GM21447 (cell line): ENCODE measurements at regions not wholly inside any gene's neighbourhood (a gene's known extent, or its start where the extent isn't known, plus 50 kb on each side); places are given as distances from the start of the nearest gene placed in this dataset.
"Not testable (repeated sequence)": the region's sequence is repeated elsewhere in the genome, so short reads cannot be mapped to it uniquely, and the experiment has no call there.

Experiments used
- ATAC-seq: cut with Tn5 transposase; IDR thresholded peaks from one replicate; pipeline ENCODE4 v1.9.1; 2021; ENCODE audit not compliant: unreplicated experiment

DNA sequence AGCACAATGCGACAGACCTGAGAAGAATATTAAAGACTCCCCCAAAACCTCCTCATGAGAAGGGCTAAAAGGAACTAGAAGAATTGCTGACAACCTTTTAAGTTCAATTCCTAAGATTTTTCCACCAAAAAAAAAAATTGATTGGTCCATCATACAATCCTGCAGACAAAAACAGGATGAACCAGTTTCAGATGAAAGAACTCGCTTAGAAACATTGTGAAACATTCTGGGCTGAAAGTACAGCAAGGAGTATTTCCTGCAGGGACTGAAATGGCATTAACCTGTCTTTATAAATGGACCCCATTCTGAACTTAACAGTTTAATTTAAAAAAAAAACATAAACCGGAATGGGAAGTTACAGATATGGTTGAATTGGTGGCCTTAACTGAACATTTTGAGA is 96.0 kb upstream of the FAM174B start:
- no peak for ATAC-seq

DNA sequence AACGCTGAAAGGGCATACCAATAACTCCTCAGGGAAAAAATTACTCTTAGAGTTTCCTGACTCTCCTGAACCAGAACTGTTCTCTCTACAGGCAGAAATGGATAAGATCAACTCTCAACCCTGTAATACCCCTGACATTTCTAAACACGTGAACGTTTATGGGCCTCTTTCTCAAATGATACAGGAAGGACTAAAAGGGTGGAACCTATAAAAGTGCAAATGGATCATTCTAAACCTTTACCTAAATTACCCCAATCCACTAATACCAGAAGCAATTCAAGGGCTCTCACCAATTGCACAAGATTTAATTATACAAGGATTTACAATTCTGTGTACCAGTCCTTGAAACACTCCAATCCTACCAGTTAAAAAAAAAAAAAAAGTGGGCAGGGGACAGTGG is 98.0 kb upstream of the FAM174B start:
- ATAC-seq: no peak

DNA sequence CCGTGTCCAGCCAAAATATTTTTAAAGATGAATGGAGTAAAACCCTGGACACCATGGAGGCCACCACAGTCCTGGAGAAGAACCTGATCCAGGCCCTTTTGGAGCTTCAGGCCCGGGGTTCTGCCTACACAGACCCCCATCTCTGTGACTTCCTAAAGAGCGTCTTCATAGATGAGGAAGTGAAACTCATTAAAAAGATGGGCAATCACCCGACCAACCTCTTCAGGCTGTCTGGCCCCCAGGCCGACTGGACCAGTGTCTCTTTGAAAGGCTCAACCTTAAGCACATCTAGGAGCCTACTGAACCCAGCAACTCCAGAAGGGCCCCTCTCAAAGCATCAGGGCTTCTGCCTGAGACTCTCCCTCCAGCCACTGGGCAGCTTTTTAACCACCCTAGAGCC is 107.9 kb upstream of the FAM174B start:
- ATAC-seq: no peak

DNA sequence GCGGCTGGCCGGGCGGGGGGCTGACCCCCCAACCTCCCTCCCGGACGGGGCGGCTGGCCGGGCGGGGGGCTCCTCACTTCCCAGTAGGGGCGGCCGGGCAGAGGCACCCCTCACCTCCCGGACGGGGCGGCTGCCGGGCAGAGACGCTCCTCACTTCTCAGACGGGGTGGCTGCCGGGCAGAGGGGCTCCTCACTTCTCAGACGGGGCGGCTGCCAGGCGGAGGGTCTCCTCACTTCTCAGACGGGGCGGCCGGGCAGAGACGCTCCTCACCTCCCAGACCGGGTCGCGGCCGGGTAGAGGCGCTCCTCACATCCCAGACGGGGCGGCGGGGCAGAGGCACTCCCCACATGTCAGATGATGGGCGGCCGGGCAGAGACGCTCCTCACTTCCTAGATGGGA is 112.6 kb upstream of the FAM174B start:
- not testable (repeated sequence) for ATAC-seq

DNA sequence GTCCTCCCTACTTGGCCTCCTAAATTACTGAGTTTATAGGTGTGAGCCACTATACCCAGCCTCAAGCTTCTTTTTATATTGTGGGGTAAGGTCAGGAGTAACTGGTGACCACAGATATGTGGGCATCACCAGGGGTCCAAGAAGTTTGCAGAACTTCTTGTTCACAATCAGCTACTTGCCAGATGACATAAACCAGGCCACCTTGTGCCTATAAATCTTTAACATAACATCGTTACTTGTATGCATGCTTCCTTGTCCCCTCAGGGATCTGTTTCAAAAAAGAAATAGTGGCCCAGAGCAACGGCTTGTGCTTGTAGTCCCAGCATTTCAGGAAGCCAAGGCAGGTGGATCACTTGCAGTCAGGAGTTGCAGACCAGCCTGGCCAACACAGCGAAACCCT is 115.1 kb upstream of the FAM174B start:
- no peak for ATAC-seq

DNA sequence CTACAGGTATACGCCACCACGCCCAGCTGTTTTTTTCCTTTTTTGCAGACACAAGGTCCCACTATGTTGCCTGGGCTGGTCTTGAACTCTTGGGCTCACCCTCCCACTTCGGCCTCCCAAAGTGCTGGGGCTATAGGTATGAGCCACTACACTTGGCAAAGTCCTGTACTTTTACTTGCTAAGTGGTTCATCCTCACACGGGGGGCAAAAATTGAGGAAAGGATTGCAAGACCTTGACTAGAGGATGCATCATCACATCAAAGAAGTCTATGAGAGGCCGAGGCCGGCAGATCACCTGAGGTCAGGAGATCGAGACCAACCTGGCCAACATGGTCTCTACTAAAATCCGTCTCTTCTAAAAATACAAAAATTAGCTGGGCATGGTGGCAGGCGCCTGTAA is 116.5 kb upstream of the FAM174B start:
- no peak for ATAC-seq

DNA sequence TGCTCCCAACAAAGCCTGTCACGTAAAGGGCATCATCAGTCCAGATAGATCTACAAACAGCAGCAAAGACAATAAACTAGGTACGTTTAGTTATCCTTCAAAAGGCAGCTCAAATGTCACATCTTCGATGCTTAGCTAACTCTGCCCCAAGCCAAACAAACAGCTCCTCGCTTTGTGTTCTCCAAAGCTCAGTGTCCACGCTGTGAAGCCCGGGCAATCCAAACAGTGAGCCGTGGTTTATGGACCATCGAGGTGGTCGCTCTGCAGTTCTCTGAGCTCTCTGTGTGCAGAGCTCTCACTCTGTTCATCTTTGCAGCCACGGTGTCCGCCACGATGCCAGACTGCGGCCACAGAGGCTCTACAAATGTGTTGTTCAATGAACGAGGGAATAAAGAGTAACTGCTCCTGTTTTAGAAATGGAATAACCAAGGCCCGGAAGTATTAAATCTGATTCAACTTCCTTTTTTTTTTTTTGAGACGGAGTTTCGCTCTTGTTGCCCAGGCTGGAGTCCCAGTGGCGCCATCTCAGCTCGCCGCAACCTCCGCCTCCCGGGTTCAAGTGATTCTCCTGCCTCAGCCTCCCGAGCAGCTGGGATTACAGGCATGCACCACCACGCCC is 117.2 kb upstream of the FAM174B start:
- no peak for ATAC-seq

DNA sequence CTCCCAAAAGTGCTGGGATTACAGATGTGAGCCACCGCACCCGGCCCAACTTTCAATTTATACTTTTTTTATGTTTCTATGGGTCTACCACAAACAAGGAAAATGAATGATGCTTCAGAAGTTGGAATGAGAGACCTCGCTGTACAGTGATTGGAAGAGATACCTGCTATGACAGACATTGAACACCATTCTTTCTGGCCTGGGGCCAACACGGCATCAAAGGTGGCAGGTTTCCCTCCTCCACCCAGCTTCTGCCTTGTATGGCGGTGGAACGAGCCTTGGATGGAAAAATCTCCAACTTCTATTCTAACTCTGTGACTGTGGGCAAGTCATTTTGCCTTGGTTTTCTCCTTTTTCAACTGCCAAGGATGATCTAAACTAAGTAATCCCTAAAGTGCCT is 117.8 kb upstream of the FAM174B start:
- no peak for ATAC-seq

DNA sequence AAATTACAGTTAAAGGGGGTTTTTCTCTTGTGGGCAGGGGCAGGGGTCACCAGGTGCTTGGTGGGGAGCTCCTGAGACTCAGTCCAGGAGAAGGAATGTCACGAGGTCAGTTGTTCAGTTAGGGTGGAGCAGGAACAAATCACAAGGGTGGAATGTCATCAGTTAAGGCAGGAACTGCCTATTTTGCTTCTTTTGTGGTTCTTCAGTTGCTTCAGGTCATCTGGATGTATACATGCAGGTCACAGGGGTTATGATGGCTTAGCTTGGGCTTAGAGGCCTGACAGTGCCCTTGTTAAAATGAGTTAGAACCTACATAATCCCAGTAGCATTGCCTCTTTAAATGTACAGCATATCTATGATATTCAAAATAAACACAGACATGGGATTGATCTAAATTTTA is 120.2 kb upstream of the CHD2 start:
- no peak for ATAC-seq

DNA sequence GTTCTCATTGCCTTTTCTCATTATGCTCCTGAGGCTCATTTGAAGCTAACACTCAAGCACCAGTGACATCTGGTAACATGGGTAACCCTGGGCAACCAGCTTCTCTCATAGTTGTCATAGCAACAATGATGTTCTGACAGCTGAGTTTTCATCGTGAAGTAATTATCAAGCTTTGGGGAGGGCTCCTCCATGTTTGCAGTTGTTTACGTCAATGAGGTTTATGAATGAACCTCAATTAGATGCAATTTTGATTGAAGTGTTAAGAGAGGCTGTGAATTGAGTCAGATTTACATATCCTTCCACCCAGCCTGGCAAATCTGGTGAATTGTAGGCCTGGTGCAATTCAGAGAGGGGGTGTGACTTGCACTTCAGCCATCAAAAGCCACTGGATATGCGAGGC is 119.3 kb upstream of the CHD2 start:
- ATAC-seq: no peak

DNA sequence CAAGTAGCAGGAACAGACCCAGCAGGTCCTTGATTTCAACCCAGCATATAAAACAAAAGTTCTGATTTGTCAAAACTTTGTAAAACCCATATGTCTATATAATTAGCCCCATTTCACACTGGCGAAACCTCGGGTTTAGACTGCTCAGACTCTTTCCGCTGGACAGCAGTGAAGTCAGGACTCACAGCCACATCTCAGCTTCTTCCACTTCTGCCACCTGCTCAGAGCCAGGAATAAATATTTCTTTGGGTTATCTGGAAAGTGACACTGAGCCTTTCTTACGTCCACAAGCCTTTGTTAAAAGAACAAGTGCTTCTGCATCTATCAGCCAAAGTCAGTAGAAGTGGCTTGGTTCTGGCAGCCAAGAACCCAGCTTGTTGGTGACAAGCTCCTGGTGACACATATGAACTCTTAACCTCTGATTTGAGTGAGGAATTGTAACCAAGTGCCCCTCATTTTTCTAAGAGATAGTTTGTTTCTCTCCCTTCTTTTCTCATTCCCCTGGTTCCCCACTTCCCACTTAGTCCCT is 118.1 kb upstream of the CHD2 start:
- ATAC-seq: no peak

DNA sequence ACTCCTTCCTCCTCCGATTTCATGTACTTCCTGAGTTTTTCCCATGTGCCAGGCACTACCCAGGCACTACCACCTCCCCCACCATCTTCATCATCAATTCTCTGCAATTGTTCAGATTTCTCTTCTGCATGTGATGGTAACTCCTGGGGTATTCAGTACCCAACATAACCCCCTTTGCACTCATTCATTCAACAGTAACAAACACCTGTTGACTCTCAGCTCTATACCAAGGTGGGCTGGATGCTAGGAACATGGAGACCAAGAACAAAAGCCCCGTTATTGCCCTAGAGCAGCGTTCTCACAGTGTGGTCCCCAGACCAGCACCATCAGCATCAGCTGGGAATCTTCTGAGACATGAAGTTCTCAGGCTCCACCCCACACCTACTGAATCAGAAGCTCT is 113.0 kb upstream of the CHD2 start:
- no peak for ATAC-seq

DNA sequence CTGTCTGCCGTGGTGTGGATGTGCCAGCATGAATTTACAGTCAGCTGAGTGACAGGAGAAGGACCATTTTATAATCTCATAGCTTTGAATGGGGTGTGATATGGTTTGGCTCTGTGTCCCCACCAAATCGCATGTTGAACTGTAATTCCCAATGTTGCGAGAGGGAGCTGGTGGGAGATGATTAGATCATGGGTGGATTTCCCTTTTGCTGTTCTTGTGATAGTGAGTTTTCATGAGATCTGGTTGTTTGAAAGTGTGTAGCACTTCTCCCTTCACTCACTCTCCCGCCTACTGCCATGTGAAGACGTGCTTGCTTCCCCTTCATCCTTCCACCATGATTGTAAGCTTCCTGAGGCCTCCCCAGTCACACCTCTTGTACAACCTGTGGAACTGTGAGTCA is 111.9 kb upstream of the CHD2 start:
- ATAC-seq: no peak

DNA sequence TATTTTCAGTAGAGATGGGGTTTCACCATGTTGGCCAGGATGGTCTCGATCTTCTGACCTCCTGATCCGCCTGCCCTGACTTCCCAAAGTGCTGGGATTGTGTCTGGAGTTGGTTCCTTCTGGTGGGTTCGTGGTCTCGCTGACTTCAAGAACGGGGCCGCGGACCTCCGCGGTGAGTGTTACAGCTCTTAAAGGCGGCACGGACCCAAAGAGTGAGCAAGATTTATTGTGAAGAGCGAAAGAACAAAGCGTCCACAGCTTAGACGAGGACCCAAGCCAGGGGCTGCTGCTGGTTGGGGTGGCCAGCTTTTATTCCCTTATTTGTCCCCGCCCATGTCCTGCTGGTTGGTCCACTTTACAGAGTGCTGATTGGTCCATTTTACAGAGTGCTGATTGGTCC is 111.3 kb upstream of the CHD2 start:
- not testable (repeated sequence) for ATAC-seq

DNA sequence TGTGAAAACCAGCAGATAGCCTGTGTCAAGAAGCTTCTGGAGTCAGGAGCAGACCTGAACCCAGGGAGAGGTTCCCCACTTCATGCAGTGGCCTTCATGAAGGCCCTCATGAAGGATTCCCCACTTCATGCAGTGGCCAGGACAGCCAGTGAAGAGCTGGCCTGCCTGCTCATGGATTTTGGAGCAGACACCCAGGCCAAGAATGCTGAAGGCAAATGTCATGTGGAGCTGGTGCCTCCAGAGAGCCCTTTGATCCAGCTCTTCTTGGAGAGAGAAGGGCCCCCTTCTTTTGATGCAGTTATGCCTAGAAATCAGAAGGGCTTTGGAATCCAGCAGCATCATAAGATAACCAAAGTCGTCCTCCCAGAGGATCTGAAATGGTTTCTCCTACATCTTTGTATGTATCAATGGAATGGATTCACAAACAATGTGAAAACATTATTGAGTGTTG is 103.9 kb upstream of the CHD2 start:
- no peak for ATAC-seq

DNA sequence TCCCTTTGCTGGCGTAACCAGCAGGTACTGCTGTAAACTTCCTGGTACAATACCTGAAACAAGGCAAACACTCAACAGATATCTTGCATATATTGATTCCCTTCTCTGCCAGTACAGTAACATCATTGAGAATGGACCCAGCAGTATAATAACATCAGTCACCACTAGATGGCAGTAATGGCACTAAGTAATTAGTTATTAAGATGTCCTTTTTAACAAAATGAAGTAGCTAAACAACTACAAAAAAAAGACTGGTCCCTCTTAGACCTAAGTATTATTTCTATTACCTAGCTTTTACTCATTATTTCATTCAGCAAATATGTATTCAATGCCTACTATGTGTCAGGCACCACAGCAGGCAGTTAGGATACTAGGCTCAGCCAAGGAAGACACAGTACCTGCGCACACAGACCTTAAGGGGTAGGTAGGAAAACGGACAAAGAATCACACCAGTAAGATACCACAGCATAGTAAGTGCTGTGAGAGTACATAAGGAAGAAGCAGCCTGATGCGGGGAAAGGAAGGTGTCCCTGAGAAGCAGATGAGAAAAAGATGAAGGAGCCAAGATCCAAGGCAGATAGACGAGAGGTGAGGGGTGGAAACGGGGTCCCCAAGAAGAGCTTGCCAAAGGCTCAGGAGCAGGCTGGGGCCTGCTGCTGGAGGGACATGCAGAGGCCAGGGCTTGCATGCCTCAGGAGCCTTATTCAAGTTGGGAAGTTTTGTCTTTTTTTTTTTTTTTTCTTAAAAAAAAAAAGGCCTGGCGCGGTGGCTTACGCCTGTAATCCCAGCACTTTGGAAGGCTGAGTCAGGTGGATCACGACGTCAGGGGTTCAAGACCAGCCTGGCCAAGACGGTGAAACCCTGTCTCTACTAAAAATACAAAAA is 102.7 kb upstream of the CHD2 start:
- ATAC-seq: peak; percentile 79

DNA sequence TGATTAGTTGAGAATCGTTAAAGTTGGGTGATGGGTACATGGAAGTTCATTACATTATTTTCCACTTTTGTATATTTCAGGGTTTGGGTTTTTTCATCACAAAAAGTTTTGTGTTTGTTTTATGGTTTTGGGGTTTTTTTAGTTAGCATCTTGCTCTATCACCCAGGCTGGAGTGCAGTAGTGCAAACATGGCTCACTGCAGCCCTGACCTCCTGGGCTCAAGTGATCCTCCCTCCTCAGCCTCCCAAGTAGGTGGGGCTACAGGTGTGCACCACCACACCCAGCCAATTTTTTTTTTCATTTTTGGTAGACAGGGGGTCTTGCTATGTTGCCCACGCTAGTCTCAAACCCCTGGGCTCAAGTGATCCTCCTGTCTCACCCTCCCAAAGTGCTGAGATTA is 100.1 kb upstream of the CHD2 start:
- no peak for ATAC-seq

DNA sequence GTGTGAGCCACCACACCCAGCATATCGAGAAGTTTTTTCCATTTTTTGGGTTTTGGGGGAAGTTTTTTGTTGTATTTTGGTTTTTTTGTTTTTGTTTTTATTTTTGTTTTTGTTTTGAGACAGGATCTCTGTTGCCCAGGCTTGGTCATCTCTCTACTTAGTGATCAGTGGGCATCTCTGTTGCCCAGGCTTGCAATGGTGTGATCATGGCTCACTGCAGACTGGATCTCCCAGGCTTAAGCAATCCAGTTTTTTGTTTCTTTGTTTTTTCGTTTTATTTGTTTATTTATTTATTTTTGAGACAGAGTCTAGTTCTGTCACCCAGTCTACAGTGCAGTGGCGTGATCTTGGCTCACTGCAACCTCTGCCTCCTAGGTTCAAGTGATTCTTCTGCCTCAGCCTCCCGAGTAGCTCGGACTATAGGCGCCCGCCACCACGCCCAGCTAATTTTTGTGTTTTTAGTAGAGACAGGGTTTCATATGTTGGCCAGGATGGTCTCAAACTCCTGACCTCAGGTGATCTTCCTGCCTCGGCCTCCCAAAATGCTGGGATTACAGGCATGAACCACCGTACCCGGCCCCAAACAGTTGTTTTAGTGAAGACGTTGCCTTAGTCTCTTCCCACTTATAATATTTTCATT is 99.6 kb upstream of the CHD2 start:
- ATAC-seq: not testable (repeated sequence)

DNA sequence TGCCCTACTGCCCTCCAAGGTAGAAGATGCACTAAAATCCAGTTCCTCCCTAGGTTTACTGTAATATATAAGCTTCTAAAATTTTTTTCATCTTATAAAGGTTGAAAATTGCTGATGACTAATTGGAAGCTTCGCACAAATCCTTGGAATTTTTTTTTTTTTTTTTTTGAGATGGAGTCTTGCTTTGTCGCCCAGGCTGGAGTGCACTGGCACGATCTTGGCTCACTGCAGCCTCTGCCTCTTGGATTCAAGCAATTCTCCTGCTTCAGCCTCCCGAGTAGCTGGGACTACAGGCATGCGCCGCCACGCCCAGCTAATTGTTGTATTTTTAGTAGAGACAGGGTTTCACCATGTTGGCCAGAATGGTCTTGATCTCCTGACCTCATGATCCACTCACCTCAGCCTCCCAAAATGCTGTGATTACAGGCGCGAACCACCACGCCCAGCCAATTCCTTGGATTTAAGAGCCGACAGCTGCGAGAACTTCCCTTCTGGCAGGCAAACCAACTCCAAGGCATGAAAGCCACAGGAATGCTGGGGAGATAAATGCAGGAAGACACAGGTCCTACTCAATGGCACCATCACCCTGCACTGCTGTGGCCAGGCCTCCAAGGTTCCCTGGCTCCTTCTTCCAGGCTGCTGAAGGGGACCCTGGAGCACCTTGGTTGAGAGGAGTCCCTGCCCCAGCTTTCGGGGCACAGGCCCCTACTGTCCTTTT is 98.9 kb upstream of the CHD2 start:
- not testable (repeated sequence) for ATAC-seq

DNA sequence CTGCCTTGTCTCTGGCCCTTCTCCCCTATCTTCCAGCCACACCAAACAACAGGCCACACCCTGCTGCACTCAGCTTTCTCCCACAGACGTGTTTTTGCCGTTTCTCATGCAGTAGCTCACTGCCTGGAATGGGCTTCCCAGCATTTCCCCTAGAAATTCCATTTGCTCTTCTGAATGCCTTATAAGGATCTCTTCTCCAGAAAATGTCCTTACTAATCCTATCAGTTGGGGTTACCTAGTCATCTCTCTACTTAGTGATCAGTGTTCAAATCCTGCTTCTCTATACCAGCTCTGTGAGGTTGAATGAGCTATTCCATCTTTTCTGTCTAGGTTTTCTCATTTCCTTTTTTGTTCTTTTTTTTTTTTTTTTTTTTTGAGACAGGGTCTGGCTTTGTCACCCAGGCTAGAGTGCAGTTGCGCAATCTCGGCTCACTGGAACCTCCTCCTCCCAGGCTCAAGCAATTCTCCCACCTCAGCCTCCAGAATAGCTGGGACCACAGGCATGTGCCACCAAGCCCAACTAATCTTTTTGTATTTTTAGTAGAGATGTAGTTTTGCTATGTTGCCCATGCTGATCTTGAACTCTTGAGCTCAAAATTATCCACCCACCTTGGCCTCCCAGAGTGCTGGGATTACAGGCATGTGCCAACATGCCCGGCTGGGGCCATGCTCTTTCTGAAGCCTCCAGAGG is 98.2 kb upstream of the CHD2 start:
- no peak for ATAC-seq

DNA sequence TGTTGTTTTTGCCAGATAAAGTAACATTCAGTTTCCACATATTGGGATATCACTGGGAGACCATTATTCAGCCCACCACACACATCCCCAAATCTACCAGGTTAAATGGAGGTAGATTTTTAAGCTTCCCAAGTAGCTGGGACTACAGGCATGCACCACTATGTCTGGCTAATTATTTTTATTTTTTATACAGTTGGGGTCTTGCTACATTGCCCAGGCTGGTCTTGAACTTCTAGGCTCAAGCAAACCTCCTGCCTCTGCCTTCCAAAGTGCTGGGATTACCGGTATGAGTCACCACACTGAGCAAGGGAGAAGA is 96.6 kb upstream of the CHD2 start:
- ATAC-seq: no peak
